ENCODE measurements at regions not wholly inside any gene's neighbourhood (a gene's known extent, or its start where the extent isn't known, plus 50 kb on each side); places are given as distances from the start of the nearest gene placed in this dataset.

GRCh38 chr1:60458111-60458510 lies 384.5 kb upstream of the C1orf87 start:
- TF ChIP-seq CTCF (conservative IDR thresholded peaks at IDR 0.05; ENCODE audit: low read length) (no peak), EZH2phosphoT487 (IDR thresholded peaks at IDR 0.05; ENCODE audit: borderline replicate concordance, low read depth, low read length) (no peak)

Measured in OCI-LY7 (cell line).